ENCODE measurements at regions not wholly inside any gene's neighbourhood (a gene's known extent, or its start where the extent isn't known, plus 50 kb on each side); places are given as distances from the start of the nearest gene placed in this dataset.

- H3K4me3 ChIP-seq (replicated peaks; ENCODE audit: low read depth, low read length), result no peak overlapping the region
- no peak for TF ChIP-seq CTCF (IDR thresholded peaks at IDR 0.05; ENCODE audit: insufficient read depth, low read length, poor library complexity, severe bottlenecking)
- no peaks in the 10 kb centered on the region for H3K27me3 ChIP-seq (replicated peaks; ENCODE audit: control insufficient read depth, insufficient read depth, low read length)
- no peaks in the 10 kb centered on the region for H3K36me3 ChIP-seq (ENCODE audit: control insufficient read depth, insufficient read depth, low read length)
- DNase-seq (ENCODE audit: extremely low read depth, insufficient read length), result no peak
Observed at GRCh38 chr4:143046906-143047305, 137.8 kb upstream of the USP38 start.

- H3K27me3 ChIP-seq (replicated peaks; ENCODE audit: control insufficient read depth, insufficient read depth, low read length), result no peaks in the 10 kb centered on the region
- no peaks in the 10 kb centered on the region for H3K36me3 ChIP-seq (ENCODE audit: control insufficient read depth, insufficient read depth, low read length)
- H3K4me3 ChIP-seq (replicated peaks; ENCODE audit: low read depth, low read length), result no peak overlapping the region
- DNase-seq (ENCODE audit: extremely low read depth, insufficient read length), result no peak
- TF ChIP-seq CTCF (IDR thresholded peaks at IDR 0.05; ENCODE audit: insufficient read depth, low read length, poor library complexity, severe bottlenecking), result no peak
Observed at GRCh38 chr4:143054971-143055370, 129.7 kb upstream of the USP38 start.

DNA sequence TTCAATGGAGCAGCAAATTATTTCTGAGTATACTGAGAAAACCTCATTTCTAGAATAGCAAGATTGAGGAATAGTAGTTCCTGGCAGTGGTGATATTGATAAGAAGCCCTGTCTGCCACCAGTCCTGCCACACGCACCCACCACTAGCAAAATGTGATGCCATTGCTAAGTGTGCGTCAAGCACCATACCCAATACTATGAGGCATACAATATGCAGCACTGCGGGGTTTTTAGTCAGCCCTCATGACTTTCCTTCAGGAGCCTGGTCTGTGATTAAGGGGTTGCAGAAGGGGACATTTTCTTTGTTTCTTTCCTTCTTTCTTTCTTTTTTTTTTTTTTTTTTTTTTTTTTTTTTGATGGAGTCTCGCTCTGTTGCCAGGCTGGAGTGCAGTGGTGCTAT lies 128.7 kb upstream of the USP38 start:
- Histone ChIP-seq H3K4me3 (replicated peaks; ENCODE audit: low read depth, low read length) (no peak overlapping the region), H3K36me3 (ENCODE audit: control insufficient read depth, insufficient read depth, low read length) (no peaks in the 10 kb centered on the region), H3K27me3 (replicated peaks; ENCODE audit: control insufficient read depth, insufficient read depth, low read length) (no peaks in the 10 kb centered on the region)
- no peak for DNase-seq (ENCODE audit: extremely low read depth, insufficient read length)
- TF ChIP-seq CTCF (IDR thresholded peaks at IDR 0.05; ENCODE audit: insufficient read depth, low read length, poor library complexity, severe bottlenecking), result no peak

GRCh38 chr4:143071351-143071750 lies 113.4 kb upstream of the USP38 start:
- Histone ChIP-seq H3K27me3 (replicated peaks; ENCODE audit: control insufficient read depth, insufficient read depth, low read length) (no peaks in the 10 kb centered on the region), H3K4me3 (replicated peaks; ENCODE audit: low read depth, low read length) (no peak overlapping the region), H3K36me3 (ENCODE audit: control insufficient read depth, insufficient read depth, low read length) (no peaks in the 10 kb centered on the region)
- no peak for TF ChIP-seq CTCF (IDR thresholded peaks at IDR 0.05; ENCODE audit: insufficient read depth, low read length, poor library complexity, severe bottlenecking)
- DNase-seq (ENCODE audit: extremely low read depth, insufficient read length), result no peak

DNA sequence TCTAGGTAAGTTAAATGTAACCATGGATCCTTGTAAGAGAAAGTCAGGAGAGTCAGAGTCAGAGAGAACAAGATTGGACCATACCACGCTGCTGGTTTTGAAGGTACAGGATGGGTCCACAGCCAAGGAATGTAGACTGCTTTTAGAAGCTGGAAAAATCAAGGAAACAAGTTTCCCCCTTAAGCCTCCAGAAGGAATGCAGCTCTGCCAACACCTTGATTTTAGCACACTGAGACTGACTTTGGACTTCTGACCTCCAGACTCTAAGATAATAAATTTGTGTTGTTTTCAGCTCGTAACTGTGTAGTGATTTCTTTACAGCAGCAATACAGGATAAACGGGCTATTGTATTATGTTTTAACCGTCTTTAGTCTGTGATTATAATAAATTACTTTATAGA lies 108.0 kb upstream of the USP38 start:
- no peaks in the 10 kb centered on the region for H3K36me3 ChIP-seq (ENCODE audit: control insufficient read depth, insufficient read depth, low read length)

More for the DNA sequence above, 108.0 kb upstream of the USP38 start:
- H3K4me3 ChIP-seq (replicated peaks; ENCODE audit: low read depth, low read length), result no peak overlapping the region
- DNase-seq (ENCODE audit: extremely low read depth, insufficient read length), result no peak
- H3K27me3 ChIP-seq (replicated peaks; ENCODE audit: control insufficient read depth, insufficient read depth, low read length), result no peaks in the 10 kb centered on the region
- no peak for TF ChIP-seq CTCF (IDR thresholded peaks at IDR 0.05; ENCODE audit: insufficient read depth, low read length, poor library complexity, severe bottlenecking)
